Fibroblast of skin of right biceps (primary cell): ENCODE measurements at regions not wholly inside any gene's neighbourhood (a gene's known extent, or its start where the extent isn't known, plus 50 kb on each side); places are given as distances from the start of the nearest gene placed in this dataset.
"Not testable (repeated sequence)": the region's sequence is repeated elsewhere in the genome, so short reads cannot be mapped to it uniquely, and the experiment has no call there.

Source experiments
- DNase-seq: peaks from one replicate; pipeline ENCODE4 v3.0.0-alpha.2; 2013

- no peak for DNase-seq
Measured at GRCh38 chr16:29156511-29156910, 171.7 kb downstream of the LAT start.

DNA sequence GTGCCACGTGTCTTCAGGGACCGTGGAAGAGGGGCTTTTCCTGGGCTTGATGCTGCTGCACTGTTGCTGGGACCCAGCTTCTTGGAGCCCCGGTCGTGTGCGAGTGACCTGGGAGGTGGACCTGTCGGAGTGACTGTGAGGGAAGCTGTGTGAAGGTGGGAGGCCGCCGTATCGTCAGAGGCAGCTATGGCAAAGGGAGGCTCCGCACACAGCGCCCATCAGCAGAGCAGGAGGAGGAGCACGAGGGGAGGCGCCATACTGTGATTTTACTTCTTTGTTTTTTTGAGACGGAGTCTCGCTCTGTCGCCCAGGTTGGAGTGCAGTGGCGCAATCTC is 171.0 kb downstream of the LAT start:
- DNase-seq: not testable (repeated sequence)

DNA sequence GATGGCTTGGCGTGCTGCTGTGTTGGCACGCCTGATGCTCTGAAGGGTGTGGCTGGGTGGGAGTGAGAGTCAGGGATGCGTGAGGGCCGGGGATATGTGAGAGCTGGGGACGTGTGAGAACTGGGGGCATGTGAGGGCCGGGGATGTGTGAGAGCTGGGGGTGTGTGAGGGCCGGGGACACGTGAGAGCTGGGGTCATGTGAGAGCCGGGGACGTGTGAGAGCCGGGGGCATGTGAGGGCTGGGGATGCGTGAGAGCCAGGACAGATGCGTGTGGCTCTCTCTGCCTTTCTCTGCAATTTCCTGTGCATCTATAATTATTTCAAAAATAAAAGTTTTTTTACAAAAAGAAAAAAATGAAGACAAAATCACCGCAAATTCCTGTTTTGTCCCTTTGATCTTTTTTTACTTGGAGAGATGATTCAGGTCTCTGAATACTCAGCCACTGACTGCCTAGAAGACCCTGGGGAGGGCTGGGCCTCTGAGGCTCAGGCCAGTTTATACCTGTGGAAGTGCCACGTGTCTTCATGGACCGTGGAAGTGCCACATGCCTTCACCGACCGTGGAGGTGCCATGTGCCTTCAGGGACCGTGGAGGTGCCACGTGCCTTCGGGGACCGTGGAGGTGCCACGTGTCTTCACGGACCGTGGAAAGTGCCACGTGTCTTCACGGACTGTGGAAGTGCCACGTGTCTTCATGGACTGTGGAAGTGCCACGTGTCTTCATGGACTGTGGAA is 170.4 kb downstream of the LAT start:
- DNase-seq: not testable (repeated sequence)

- DNase-seq: no peak
Measured at GRCh38 chr16:29154676-29155121, 169.8 kb downstream of the LAT start.

DNA sequence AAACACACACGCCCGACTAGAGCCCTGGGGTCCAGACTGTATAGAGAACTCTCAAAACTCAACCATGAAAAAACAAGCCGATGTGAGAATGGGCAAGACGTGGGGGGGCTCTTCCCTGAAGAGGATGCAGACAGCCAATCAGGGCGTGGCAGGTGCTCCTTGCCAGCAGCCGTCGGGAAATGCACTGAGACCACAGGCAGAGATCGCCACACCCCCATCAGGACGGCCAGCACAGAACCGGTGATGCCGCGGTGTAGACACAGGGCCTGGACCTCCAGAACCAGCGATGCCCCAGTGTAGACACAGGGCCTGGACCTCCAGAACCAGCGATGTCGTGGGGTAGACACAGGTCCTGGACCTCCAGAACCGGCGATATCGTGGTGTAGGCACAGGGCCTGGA is 169.2 kb downstream of the LAT start:
- no peak for DNase-seq

DNA sequence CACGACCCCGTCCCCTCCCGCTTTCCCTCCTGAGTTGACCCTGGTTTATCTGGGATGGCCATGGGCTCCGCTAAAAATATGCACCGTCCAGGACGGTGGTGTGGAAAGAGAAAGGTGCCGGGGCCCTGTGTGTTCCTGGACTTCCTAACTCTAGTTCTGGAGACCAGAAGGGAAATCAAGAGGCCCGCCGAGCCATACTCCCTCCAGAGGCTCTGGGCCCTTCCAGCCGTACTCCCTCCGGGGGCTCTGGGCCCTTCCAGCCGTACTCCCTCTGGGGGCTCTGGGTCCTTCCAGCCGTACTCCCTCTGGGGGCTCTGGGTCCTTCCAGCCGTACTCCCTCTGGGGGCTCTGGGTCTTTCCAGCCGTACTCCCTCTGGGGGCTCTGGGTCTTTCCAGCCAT is 168.5 kb downstream of the LAT start:
- DNase-seq: not testable (repeated sequence)

GRCh38 chr16:29152544-29153031 is 167.7 kb downstream of the LAT start:
- not testable (repeated sequence) for DNase-seq

GRCh38 chr16:29151317-29151716 is 166.5 kb downstream of the LAT start:
- DNase-seq: no peak

GRCh38 chr16:29149912-29150311 is 165.1 kb downstream of the LAT start:
- DNase-seq: not testable (repeated sequence)

- no peak for DNase-seq
Measured at GRCh38 chr16:29148867-29149272, 164.0 kb downstream of the LAT start.

GRCh38 chr16:29148131-29148691 is 163.4 kb downstream of the LAT start:
- DNase-seq: no peak

DNA sequence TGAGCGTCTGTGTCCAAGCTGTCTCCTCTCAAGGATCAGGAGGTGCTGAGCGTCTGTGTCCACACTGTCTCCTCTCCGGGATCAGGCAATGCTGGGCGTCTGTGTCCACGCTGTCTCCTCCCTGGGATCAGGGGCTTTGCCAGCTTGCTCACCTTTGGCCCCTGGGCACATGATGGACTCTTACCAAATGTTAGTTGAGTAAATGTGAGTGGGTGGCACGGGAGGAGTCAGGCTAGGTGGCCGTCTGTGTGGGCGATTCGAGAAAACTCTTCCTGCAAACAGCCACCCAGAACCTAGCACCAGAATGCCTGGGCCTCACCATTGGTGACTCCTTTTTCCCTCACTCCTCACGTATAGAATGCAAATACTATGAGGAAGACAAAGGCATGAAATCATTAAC is 162.9 kb downstream of the LAT start:
- DNase-seq: not testable (repeated sequence)

DNA sequence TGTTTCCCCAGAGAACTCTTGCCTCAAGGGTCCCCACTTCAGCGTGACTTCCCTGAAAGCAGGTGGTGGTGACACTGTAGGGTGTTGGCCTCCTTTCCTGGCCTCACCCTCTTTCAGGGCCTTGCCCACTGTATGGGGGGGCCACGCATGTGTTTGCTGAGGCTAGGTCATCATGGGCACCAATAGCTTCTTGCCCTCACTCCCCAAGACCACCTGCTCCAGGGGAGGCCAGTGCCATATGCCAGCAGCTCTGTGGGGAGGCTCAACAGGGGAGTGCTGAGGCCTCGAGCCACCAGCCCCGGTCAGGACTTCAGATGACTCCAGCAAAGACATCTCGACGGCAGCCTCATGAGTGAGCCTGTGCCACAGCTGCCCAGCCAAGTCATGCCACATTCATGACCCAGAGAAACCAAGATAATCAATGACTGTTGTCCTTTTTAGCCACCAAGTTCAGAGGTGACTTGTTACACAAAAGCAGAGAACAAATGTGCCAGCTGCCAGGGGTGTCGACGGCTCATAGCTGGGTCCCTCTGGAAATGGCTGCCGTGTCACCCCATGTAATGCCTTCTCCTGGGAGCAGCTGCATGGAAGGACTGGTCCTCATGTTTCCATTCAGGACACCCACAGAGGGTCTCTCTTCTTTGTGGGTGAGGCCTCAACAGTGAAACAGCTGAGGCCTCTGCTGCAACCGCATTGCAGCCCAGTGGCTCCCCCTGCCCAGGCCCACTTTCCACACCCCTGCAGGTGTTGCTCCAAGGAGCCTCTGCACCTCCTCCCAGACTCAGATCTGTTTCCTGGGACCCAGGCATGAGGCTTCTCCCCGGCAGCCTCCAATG is 162.2 kb downstream of the LAT start:
- not testable (repeated sequence) for DNase-seq

- no peak for DNase-seq
Measured at GRCh38 chr16:29146266-29146665, 161.4 kb downstream of the LAT start.

GRCh38 chr16:29145486-29146225 is 160.8 kb downstream of the LAT start:
- DNase-seq: not testable (repeated sequence)

DNA sequence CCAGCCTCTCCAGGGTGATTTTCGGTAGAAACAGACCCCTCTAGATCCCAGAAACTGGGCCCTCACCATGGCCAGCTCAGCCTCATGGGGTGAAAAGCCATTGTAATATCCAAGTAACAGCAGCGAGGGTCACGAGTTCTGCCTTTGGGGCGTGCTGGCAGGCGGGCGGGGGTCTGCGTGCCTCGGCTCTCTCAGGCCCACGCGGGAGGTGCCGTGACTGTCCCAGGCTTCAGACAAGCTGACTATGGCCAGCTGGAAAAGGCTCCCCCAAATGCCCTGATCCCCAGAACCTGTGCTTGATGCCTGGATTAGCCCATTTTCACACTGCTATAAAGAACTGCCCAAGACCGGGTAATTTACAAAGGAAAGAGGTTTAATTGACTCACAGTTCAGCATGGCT is 160.2 kb downstream of the LAT start:
- DNase-seq: not testable (repeated sequence)

DNA sequence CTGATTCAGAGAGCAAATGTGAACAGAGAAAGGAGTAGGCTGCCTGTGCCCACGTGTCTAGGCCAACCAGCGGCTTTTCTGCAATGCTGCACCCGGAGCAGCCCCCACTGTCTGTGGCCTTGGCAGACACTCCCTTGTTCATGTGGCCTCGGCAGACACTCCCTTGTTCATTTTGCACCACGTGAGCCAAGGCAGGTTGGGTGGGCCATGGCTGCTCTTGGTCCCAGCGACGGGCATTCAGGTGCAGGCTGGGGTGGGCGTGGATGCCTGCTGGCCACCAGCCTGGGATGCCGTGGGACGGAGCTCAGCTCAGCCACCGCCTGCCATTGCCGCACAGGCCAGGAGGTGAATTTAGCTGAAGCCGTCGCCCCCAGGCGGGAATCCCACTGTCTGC is 159.8 kb downstream of the LAT start:
- DNase-seq: not testable (repeated sequence)

- DNase-seq: not testable (repeated sequence)
Measured at GRCh38 chr16:29143739-29144668, 159.2 kb downstream of the LAT start.

GRCh38 chr16:29142506-29142905 is 157.7 kb downstream of the LAT start:
- DNase-seq: not testable (repeated sequence)

DNA sequence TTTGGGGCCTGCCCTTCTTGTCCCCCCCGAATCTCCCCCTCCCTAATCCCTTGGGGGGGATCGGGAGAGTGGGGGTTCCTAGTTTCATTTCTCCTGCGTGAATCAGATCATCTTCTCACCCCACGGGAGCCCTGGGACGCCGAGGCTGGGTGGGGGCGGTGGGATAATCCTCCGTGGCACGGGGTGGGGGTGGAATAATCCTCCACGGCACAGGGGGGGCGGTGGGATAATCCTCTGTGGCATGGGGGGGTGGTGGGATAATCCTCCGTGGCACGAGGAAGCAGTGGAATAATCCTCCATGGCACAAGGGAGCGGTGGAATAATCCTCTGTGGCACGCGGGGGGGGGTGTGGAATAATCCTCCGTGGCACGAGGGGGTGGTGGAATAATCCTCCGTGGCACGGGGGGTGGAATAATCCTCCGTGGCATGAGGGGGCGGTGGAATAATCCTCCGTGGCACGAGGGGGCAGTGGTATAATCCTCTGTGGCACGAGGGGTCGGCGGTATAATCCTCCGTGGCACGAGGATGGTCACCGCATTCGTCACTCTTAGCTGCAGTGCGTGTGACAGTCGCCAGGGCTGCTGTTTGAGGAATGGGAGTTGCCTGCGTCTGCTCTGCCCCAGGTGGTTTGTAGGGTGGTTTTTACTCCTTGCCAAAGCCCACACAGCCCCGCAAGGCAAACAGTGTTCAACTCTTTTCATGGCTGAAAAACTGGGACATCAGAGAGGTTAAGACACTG is 156.9 kb downstream of the LAT start:
- no peak for DNase-seq

DNA sequence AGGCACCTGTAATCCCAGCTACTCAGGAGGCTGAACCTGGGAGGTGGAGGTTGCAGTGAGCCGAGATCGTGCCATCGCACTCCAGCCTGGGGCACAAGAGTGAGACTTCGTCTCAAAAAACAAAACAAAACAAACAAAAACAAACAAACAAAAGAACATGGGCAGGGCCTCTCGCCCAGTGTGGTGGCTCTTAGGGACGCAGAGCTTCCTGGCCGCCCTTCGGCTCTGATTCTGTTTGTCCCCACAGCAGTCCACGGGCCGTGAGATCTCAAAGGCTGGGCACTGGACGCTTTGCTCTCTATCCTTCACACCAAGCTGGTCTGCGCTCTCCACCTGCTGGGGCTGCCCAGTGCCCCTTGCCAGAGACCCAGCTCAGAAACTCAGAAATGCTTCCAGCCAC is 156.3 kb downstream of the LAT start:
- not testable (repeated sequence) for DNase-seq
